Activated CD4-positive, alpha-beta T cell treated with anti-CD3 and anti-CD28 coated beads, Interleukin-2, amount 10 ng/mL, durations not matched to agents 7 days and 5 days (primary cell): ENCODE measurements at regions not wholly inside any gene's neighbourhood (a gene's known extent, or its start where the extent isn't known, plus 50 kb on each side); places are given as distances from the start of the nearest gene placed in this dataset.

Experiments
- CTCF ChIA-PET: fragments of 350-600 bp; sonication (Branson Sonifier 250); formaldehyde crosslinking; loops from one replicate; lab custom pipeline; 2021; ENCODE audit warnings: antibody characterized with exemption; lab: Charles Lee
- POLR2A ChIA-PET: fragments of 350-600 bp; sonication (Branson Sonifier 250); formaldehyde crosslinking; loops from one replicate; lab custom pipeline; 2021; ENCODE audit warnings: antibody characterized with exemption; lab: Charles Lee
- DNase-seq: peaks from one replicate; pipeline ENCODE4 v3.0.0-alpha.2; 2020
- H3K27ac Mint-ChIP-seq: one replicate; pipeline ENCODE4 v1.8.0; 2021; ENCODE audit warnings: mild to moderate bottlenecking, moderate library complexity, mixed read lengths
- H3K27me3 Mint-ChIP-seq: one replicate; pipeline ENCODE4 v1.8.0; 2021; ENCODE audit warnings: mixed read lengths
- H3K36me3 Mint-ChIP-seq: one replicate; pipeline ENCODE4 v1.8.0; 2021; ENCODE audit warnings: low read depth, mixed read lengths
- H3K4me1 Mint-ChIP-seq: one replicate; pipeline ENCODE4 v1.8.0; 2021; ENCODE audit warnings: mixed read lengths
- H3K4me3 Mint-ChIP-seq: one replicate; pipeline ENCODE4 v1.8.0; 2021; ENCODE audit warnings: mild to moderate bottlenecking, moderate library complexity, mixed read lengths
- H3K9me3 Mint-ChIP-seq: one replicate; pipeline ENCODE4 v1.8.0; 2021; ENCODE audit warnings: mixed read lengths

- Mint-ChIP-seq H3K9me3 (no peaks in the 10 kb centered on the region), H3K27ac (no peak overlapping the region), H3K4me3 (no peak overlapping the region), H3K36me3 (no peaks in the 10 kb centered on the region), H3K4me1 (no peaks in the 10 kb centered on the region), H3K27me3 (no peaks in the 10 kb centered on the region)
- CTCF ChIA-PET = no interaction called here
- POLR2A ChIA-PET = no interaction called here
- DNase-seq = no peak
Observed at GRCh38 chr4:44869222-44869882, 143.0 kb upstream of the GNPDA2 start.

GRCh38 chr4:44861756-44862155, 135.4 kb upstream of the GNPDA2 start:
- H3K36me3 Mint-ChIP-seq = no peaks in the 10 kb centered on the region
- H3K9me3 Mint-ChIP-seq = no peaks in the 10 kb centered on the region
- H3K27me3 Mint-ChIP-seq = no peaks in the 10 kb centered on the region
- POLR2A ChIA-PET = interaction anchor here (0.7 kb wide), 1 partner anchor 393 kb away, joined by 8 read pairs; no protein-coding TSS in a partner anchor
- H3K27ac Mint-ChIP-seq = no peak overlapping the region
- CTCF ChIA-PET = interaction anchor here (0.7 kb wide), 1 partner anchor 426 kb away, joined by 3 read pairs; no protein-coding TSS in a partner anchor
- no peak for DNase-seq
- no peak overlapping the region for H3K4me3 Mint-ChIP-seq
- no peaks in the 10 kb centered on the region for H3K4me1 Mint-ChIP-seq

- POLR2A ChIA-PET = no interaction called here
- Mint-ChIP-seq H3K36me3 (no peaks in the 10 kb centered on the region), H3K4me3 (no peak overlapping the region), H3K27me3 (no peaks in the 10 kb centered on the region), H3K4me1 (no peaks in the 10 kb centered on the region), H3K9me3 (no peaks in the 10 kb centered on the region), H3K27ac (no peak overlapping the region)
- DNase-seq = no peak
- CTCF ChIA-PET = no interaction called here
Observed at GRCh38 chr4:44859477-44859876, 133.1 kb upstream of the GNPDA2 start.

- Mint-ChIP-seq H3K27ac (no peak overlapping the region), H3K4me3 (no peak overlapping the region), H3K4me1 (no peaks in the 10 kb centered on the region), H3K27me3 (no peaks in the 10 kb centered on the region), H3K36me3 (no peaks in the 10 kb centered on the region), H3K9me3 (no peaks in the 10 kb centered on the region)
- CTCF ChIA-PET = no interaction called here
- POLR2A ChIA-PET = no interaction called here
- no peak for DNase-seq
Observed at GRCh38 chr4:44848466-44848865, 122.1 kb upstream of the GNPDA2 start.

GRCh38 chr4:44845993-44846392, 119.6 kb upstream of the GNPDA2 start:
- no peak overlapping the region for H3K27ac Mint-ChIP-seq
- H3K4me1 Mint-ChIP-seq = no peaks in the 10 kb centered on the region
- DNase-seq = no peak
- no peak overlapping the region for H3K4me3 Mint-ChIP-seq
- H3K36me3 Mint-ChIP-seq = no peaks in the 10 kb centered on the region
- CTCF ChIA-PET = no interaction called here
- no peaks in the 10 kb centered on the region for H3K9me3 Mint-ChIP-seq
- POLR2A ChIA-PET = no interaction called here
- no peaks in the 10 kb centered on the region for H3K27me3 Mint-ChIP-seq

- Mint-ChIP-seq H3K27ac (no peak overlapping the region), H3K4me3 (no peak overlapping the region), H3K36me3 (no peaks in the 10 kb centered on the region), H3K9me3 (no peaks in the 10 kb centered on the region), H3K27me3 (no peaks in the 10 kb centered on the region), H3K4me1 (no peaks in the 10 kb centered on the region)
- POLR2A ChIA-PET = no interaction called here
- CTCF ChIA-PET = no interaction called here
- DNase-seq = no peak
Observed at GRCh38 chr4:44845309-44845708, 119.0 kb upstream of the GNPDA2 start.

GRCh38 chr4:44842531-44842930, 116.2 kb upstream of the GNPDA2 start:
- DNase-seq = no peak
- Mint-ChIP-seq H3K9me3 (no peaks in the 10 kb centered on the region), H3K4me3 (no peak overlapping the region), H3K4me1 (no peaks in the 10 kb centered on the region), H3K36me3 (no peaks in the 10 kb centered on the region), H3K27me3 (no peaks in the 10 kb centered on the region), H3K27ac (no peak overlapping the region)
- ChIA-PET CTCF (no interaction called here), POLR2A (no interaction called here)

- no peak overlapping the region for H3K27ac Mint-ChIP-seq
- DNase-seq = no peak
- peaks cover 5% of the 10 kb centered on the region for H3K9me3 Mint-ChIP-seq
- no peaks in the 10 kb centered on the region for H3K4me1 Mint-ChIP-seq
- no peaks in the 10 kb centered on the region for H3K27me3 Mint-ChIP-seq
- no peak overlapping the region for H3K4me3 Mint-ChIP-seq
- no peaks in the 10 kb centered on the region for H3K36me3 Mint-ChIP-seq
- POLR2A ChIA-PET = no interaction called here
- CTCF ChIA-PET = no interaction called here
Observed at GRCh38 chr4:44817930-44818329, 91.6 kb upstream of the GNPDA2 start.

- Mint-ChIP-seq H3K27ac (no peak overlapping the region), H3K4me3 (no peak overlapping the region), H3K27me3 (no peaks in the 10 kb centered on the region), H3K36me3 (no peaks in the 10 kb centered on the region), H3K9me3 (no peaks in the 10 kb centered on the region), H3K4me1 (no peaks in the 10 kb centered on the region)
- POLR2A ChIA-PET = no interaction called here
- CTCF ChIA-PET = no interaction called here
- no peak for DNase-seq
Observed at GRCh38 chr4:44806071-44806470, 79.7 kb upstream of the GNPDA2 start.

GRCh38 chr4:44804301-44804700, 77.9 kb upstream of the GNPDA2 start:
- no peaks in the 10 kb centered on the region for H3K9me3 Mint-ChIP-seq
- no peaks in the 10 kb centered on the region for H3K4me1 Mint-ChIP-seq
- H3K4me3 Mint-ChIP-seq = no peak overlapping the region
- H3K27me3 Mint-ChIP-seq = no peaks in the 10 kb centered on the region
- DNase-seq = no peak
- ChIA-PET CTCF (no interaction called here), POLR2A (no interaction called here)
- H3K36me3 Mint-ChIP-seq = no peaks in the 10 kb centered on the region
- H3K27ac Mint-ChIP-seq = no peak overlapping the region

GRCh38 chr4:44801384-44801783, 75.0 kb upstream of the GNPDA2 start:
- DNase-seq = no peak
- Mint-ChIP-seq H3K4me3 (no peak overlapping the region), H3K27me3 (no peaks in the 10 kb centered on the region), H3K27ac (no peak overlapping the region), H3K9me3 (peaks cover 8% of the 10 kb centered on the region), H3K4me1 (no peaks in the 10 kb centered on the region), H3K36me3 (no peaks in the 10 kb centered on the region)
- ChIA-PET POLR2A (no interaction called here), CTCF (interaction anchor here (0.5 kb wide), 1 partner anchor 72 kb away, joined by 3 read pairs; no protein-coding TSS in a partner anchor)

- no peak overlapping the region for H3K4me3 Mint-ChIP-seq
- no peaks in the 10 kb centered on the region for H3K36me3 Mint-ChIP-seq
- CTCF ChIA-PET = interaction anchor here (0.6 kb wide), 1 partner anchor 12 kb away, joined by 3 read pairs; no protein-coding TSS in a partner anchor
- H3K9me3 Mint-ChIP-seq = no peaks in the 10 kb centered on the region
- H3K4me1 Mint-ChIP-seq = no peaks in the 10 kb centered on the region
- no peaks in the 10 kb centered on the region for H3K27me3 Mint-ChIP-seq
- POLR2A ChIA-PET = no interaction called here
- DNase-seq = no peak
- no peak overlapping the region for H3K27ac Mint-ChIP-seq
Observed at GRCh38 chr4:44791831-44792230, 65.5 kb upstream of the GNPDA2 start.

GRCh38 chr4:44777115-44777514, 50.8 kb upstream of the GNPDA2 start:
- Mint-ChIP-seq H3K4me1 (no peaks in the 10 kb centered on the region), H3K36me3 (no peaks in the 10 kb centered on the region), H3K27ac (no peak overlapping the region), H3K4me3 (no peak overlapping the region), H3K9me3 (peaks cover 7% of the 10 kb centered on the region), H3K27me3 (no peaks in the 10 kb centered on the region)
- ChIA-PET POLR2A (no interaction called here), CTCF (no interaction called here)
- DNase-seq = no peak
